CD4-positive, alpha-beta T cell treated with Interleukin-1 beta for 1 hour (primary cell): ENCODE measurements at regions not wholly inside any gene's neighbourhood (a gene's known extent, or its start where the extent isn't known, plus 50 kb on each side); places are given as distances from the start of the nearest gene placed in this dataset.

Experiments
- DNase-seq, 2 donors: peaks; one replicate each; pipeline ENCODE4 v3.0.0-alpha.2; 2020 to 2022

- no peak for DNase-seq
Measured at GRCh38 chr14:89660166-89660565, 243.1 kb upstream of the FOXN3 start.

- no peak for DNase-seq
Measured at GRCh38 chr14:89658977-89659670, 242.1 kb upstream of the FOXN3 start.

- DNase-seq, result no peak
Measured at GRCh38 chr14:89657014-89657413, 240.0 kb upstream of the FOXN3 start.

GRCh38 chr14:89654998-89655397 lies 238.0 kb upstream of the FOXN3 start:
- DNase-seq, result no peak

- DNase-seq, result no peak
Measured at GRCh38 chr14:89652352-89652751, 235.3 kb upstream of the FOXN3 start.

- DNase-seq, result no peak
Measured at GRCh38 chr14:89651805-89652204, 234.8 kb upstream of the FOXN3 start.

- DNase-seq, result no peak
Measured at GRCh38 chr14:89650077-89650978, 233.3 kb upstream of the FOXN3 start.

GRCh38 chr14:89649451-89650075 lies 232.5 kb upstream of the FOXN3 start:
- DNase-seq, result no peak

- DNase-seq, result no peak
Measured at GRCh38 chr14:89648924-89649323, 231.9 kb upstream of the FOXN3 start.

- no peak for DNase-seq
Measured at GRCh38 chr14:89648510-89648909, 231.5 kb upstream of the FOXN3 start.

GRCh38 chr14:89646971-89647370 lies 229.9 kb upstream of the FOXN3 start:
- DNase-seq, result no peak

GRCh38 chr14:89644641-89645040 lies 227.6 kb upstream of the FOXN3 start:
- no peak for DNase-seq

- DNase-seq, result peak in 1 of 2 donors; percentile 59
Measured at GRCh38 chr14:89641495-89642175, 224.6 kb upstream of the FOXN3 start.

- no peak for DNase-seq
Measured at GRCh38 chr14:89640141-89640540, 223.1 kb upstream of the FOXN3 start.

- no peak for DNase-seq
Measured at GRCh38 chr14:89639687-89640086, 222.7 kb upstream of the FOXN3 start.

- peak in 1 of 2 donors; percentile 37 for DNase-seq
Measured at GRCh38 chr14:89638891-89639290, 221.9 kb upstream of the FOXN3 start.

- no peak for DNase-seq
Measured at GRCh38 chr14:89637581-89637980, 220.5 kb upstream of the FOXN3 start.

- DNase-seq, result no peak
Measured at GRCh38 chr14:89635615-89636014, 218.6 kb upstream of the FOXN3 start.

GRCh38 chr14:89634037-89634436 lies 217.0 kb upstream of the FOXN3 start:
- no peak for DNase-seq

- DNase-seq, result no peak
Measured at GRCh38 chr14:89630101-89630829, 213.2 kb upstream of the FOXN3 start.

GRCh38 chr14:89629383-89629782 lies 212.3 kb upstream of the FOXN3 start:
- no peak for DNase-seq

GRCh38 chr14:89628521-89628920 lies 211.5 kb upstream of the FOXN3 start:
- DNase-seq, result no peak
